ENCODE measurements at regions not wholly inside any gene's neighbourhood (a gene's known extent, or its start where the extent isn't known, plus 50 kb on each side); places are given as distances from the start of the nearest gene placed in this dataset.
"Not testable (repeated sequence)": the region's sequence is repeated elsewhere in the genome, so short reads cannot be mapped to it uniquely, and the experiment has no call there.

DNA sequence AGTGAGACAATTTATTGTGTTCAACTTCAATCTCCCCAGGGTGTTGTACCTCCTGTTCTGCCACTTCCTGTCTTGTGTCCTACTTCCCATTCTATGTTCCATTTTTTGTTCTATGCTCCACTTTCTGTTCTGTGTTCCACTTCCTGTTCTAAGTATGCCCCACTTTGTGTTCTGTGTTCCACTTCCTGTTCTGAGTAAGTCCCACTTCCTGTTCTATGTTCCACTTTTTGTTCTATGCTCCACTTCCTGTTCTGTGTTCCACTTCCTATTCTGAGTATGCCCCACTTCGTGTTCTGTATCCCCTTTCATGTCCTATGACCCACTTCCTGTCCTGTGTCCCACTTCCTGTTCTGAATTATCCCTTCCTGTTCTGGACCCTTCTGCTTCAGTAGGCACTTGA, 732.7 kb downstream of the TBC1D22A start:
- DNase-seq (ENCODE audit: low read depth, low spot score), result no peak

DNA sequence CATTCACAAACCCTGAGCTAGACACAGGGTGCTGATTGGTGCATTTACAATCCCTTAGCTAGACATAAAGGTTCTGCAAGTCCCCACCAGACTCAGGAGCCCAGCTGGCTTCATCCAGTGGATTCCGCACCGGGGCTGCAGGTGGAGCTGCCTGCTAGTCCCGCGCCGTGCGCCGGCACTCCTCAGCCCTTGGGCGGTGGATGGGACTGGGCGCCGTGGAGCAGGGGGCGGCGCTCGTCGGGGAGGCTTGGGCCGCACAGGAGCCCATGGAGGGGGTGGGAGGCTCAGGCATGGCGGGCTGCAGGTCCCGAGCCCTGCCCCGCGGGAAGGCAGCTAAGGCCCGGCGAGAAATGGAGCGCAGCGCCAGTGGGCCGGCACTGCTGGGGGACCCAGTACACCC, 725.7 kb downstream of the TBC1D22A start:
- not testable (repeated sequence) for DNase-seq (ENCODE audit: low read depth, low spot score)

DNA sequence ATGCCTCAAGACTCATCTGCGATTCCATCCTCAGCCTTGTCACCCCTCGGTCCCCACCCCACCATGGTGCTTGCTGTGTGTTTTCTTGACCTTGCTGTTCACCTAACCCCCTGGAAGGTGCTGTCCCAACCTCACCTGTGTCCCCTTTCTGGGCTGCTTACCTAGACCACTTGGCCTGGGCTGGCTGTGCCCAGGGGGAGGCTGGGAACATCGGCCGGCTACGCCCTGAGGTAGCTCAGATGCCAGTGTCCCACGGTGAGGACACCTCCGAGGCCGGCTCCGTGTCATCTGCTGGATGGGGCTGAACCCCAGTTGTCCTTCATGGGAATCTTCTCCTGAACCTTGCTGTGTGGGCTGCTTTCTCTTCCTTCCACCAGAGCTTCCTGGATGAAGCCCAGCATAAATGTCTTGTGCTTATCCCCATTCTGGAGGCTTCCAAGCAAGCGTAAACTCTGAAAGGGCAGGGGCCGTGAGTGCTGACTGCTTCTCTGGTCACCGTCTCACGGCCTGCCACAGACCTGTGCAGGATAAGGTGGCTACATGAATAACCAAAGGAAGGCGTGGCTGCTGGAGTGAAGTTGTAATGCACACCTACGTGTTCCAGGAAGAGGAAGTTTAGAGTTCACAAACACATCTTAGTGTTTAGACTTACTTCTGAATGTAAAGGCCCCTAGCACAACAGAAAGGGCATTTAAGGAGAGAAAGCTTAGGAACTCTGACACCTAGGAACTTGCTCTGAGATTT, 724.3 kb downstream of the TBC1D22A start:
- no peak for DNase-seq (ENCODE audit: low read depth, low spot score)

DNA sequence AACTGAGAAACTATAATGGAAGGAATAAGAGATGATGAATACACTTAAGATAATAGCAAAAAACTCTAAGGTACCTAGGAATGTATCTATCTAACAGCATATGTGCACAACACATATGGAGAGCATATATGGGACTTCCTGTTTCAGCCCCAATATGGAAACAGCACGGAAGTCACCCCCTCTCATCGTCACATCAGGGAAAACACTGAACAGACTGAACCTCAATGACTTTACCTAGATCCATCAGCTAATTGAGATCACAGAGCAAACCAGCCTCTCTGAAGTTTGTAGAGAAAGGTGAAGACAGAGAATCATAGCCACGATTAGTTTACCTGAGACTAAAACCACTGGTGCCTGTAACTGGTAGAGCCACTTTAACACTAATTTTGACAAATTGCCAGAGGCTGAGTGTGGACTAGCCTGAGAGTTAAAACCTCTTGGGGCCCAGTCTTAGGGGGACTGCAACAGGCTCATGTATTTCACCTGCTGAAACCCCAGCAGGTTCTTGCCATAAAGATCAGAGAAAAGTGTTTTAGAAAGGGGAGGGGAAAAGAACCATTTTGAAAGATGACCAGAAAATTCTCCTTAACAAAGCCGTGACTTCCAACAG, 722.6 kb downstream of the TBC1D22A start:
- no peak for DNase-seq (ENCODE audit: low read depth, low spot score)

DNA sequence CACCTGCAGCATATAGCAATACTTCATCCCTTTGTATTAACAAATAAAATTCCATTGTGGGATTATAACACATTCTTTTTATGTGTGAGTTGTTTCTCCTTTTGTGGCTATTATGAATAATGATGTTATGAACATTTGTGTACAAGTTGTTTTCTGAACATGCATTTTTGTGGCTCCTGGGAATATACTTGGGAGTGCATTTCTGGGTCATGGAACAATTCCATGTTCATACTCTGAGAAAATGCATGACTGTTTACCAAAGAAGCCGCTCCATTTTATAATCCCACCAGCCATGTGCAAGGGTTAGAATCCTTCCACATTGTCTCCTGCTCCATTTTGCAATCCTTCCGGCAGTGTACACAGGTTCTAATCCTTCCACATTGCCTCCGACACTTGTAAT, 713.8 kb downstream of the TBC1D22A start:
- DNase-seq (ENCODE audit: low read depth, low spot score), result no peak

DNA sequence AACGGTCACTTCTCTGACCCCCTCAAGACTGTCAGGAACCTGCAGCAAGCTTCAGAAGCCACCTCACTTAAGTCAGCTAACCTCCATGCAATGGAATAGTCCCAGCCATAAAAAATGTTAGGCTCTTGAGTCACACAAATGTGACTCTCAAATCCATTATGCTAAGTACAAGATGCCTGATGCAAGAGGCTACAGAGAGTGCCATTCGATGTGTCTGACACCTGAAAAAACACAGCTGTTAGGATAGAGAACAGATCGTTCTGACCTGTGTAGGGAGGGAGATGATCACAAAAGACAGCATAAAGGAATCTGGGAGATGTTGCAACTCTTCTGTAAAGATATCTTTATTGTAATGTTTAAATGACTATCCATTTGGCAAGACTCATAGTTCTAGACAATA, 712.4 kb downstream of the TBC1D22A start:
- no peak for DNase-seq (ENCODE audit: low read depth, low spot score)

DNA sequence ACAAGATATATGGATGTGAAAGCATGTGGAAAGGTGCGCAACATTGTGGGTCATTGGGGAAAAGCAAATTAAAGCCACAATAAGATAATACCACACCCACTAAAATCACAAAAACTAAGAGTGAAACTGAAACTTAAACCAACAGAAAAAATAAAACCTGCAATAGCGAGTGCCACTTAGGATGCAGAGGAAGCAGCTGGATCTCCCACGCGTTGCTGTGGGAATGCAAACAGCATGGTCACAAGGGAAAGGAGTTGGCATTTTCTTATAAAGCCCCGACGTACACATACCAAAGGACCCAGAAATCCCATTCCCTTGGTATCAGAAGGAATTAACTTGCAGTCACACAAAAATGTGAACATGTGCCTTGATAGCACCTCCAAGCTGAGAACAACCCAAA, 712.0 kb downstream of the TBC1D22A start:
- DNase-seq (ENCODE audit: low read depth, low spot score), result no peak

DNA sequence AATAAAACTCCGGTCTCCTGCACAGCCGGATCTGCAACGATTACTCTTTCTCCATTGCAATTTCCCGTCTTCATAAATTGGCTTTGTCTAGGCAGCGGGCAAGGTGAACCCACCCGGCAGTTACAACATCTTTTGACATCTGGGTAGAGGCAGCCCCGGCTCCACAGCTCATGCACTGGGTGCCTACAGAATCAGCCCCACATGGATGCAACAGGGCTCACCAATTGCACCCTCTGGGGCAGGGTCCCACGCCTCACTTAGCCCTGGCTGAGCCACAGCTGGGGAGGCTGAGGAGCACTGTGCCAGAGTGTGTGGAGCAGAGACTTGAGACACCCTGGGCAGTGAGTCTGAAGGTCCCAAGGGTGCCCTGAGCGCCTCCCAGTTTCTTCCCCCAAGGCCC, 710.2 kb downstream of the TBC1D22A start:
- DNase-seq (ENCODE audit: low read depth, low spot score), result no peak

DNA sequence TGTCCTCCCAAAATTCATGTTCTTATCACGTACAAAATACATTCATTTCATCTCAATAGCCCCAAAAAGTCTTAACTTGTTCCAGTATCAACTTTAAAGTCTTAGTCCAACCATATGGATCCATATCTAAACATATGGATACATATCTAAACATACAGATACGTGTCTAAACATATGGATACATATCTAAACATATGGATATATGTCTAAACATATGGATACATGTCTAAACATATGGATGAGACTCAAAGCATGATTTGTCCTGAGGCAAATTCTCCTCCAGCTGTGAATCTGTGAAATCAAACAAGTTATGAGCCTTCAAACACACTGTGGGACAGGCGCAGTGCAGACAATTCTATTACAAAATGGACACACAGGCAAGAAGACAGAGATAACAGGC, 709.0 kb downstream of the TBC1D22A start:
- no peak for DNase-seq (ENCODE audit: low read depth, low spot score)

DNA sequence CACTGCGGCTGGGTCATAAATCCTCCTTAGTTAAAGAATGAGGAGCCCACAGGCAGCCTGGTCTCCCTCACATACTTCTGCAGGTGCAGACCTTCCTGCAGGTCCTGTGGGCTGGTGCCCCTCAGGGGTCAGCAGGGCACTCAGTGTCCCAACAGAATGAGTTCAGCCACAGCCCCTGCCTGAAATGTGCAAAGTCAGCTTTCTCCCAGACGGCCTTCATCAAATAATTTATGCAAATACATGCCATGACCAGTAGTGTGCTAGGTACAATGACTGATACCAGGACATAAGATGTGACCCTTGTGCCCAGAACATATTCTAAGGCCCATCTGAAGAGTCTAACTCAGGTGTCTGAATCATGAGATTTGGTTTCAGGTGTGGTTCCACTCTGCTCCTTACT, 703.4 kb downstream of the TBC1D22A start:
- no peak for DNase-seq (ENCODE audit: low read depth, low spot score)

DNA sequence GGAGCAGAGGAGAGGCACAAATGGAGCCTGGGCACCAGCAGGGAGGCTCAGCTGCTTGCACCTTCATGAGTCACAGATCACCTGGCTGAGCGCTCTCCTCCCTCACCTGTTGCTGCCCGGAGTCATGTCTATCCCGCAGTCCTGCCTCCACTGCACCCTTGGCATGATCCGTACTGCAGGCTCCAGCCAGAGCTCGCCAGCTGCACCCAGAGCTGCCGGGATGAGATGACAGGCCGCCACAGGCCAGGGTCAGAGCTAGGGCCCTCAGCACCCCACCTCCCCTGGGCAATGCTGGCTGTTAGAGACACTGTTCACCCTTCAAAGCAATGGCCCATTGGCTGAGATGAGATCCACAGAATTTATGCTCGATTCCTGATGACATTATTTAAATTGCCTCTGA, 702.8 kb downstream of the TBC1D22A start:
- no peak for DNase-seq (ENCODE audit: low read depth, low spot score)

DNA sequence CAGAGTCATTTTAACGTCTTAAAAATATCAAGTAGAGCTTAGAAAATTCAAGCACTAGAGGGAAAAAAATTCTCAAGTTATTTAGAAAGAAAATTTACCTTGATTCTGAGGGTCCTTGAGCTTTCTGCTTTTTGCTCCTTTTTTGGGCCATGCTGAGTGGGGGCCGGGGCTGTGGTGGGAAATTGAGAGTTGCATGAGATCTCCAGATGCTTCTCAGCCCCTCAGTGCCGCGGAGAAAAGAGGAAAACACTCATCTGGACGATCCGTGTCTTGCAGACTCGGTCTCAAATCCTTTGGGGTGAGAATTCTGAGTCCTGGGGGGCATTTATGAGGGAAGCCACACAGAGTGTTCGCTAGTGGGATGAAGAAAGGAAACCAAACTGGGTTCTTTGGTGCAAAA, 700.8 kb downstream of the TBC1D22A start:
- no peak for DNase-seq (ENCODE audit: low read depth, low spot score)

DNA sequence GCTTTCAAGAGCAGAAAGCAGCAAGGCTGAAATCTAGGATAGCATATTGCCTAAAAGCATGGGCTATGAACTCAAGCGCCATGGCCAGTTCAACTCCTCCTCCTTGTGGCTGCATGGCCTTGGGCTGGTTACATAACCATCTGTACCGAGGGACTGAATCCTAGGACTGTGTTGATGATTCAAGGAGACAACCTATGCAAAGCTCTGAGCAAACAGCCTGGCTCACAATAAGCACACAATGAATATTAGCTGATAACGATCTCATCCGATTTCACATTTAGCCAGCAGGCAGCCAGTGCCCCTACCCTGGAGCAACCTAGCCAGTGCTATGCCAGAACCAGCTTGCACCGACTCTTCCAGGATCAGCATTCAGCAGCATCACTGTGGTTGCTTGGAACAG, 698.4 kb downstream of the TBC1D22A start:
- DNase-seq (ENCODE audit: low read depth, low spot score), result no peak

DNA sequence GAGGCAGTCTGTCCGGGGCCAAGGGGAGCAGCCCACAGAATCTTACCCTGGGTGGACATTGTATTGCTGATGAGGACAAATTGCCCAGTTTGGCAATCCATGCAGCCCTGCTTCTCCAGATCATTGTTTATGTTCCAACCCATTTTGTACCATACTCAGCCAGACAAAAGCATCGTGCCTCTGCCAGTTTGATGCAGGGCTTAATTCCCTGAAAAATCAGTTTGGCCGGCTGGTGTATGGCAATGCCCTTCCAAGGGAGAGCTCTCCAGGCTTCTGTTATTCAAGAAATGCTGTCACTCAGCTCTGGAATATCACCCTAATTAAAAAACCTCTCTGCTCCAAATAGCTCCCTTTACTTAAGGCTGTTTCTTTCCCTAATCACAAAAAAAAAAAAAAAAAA, 697.7 kb downstream of the TBC1D22A start:
- DNase-seq (ENCODE audit: low read depth, low spot score), result no peak

DNA sequence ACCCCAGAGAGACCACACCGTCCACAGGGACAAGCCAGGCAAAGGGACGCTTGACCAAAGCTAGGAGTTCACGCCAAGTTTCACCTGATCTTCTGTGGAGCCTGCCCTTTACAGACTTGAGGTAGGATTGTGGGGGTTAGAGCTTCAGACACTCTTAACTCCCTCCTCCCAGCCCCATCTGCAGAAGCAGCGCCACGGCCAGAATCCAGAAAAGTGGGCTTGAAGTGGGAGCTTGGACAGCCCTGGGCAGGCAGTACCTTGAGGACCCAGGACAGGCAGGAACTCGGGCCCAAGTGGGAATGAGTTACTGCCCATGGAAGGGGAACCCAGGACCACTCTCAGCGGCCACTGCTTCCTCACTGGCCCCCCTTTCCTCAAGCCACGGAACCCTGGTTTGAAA, 695.9 kb downstream of the TBC1D22A start:
- no peak for DNase-seq (ENCODE audit: low read depth, low spot score)

DNA sequence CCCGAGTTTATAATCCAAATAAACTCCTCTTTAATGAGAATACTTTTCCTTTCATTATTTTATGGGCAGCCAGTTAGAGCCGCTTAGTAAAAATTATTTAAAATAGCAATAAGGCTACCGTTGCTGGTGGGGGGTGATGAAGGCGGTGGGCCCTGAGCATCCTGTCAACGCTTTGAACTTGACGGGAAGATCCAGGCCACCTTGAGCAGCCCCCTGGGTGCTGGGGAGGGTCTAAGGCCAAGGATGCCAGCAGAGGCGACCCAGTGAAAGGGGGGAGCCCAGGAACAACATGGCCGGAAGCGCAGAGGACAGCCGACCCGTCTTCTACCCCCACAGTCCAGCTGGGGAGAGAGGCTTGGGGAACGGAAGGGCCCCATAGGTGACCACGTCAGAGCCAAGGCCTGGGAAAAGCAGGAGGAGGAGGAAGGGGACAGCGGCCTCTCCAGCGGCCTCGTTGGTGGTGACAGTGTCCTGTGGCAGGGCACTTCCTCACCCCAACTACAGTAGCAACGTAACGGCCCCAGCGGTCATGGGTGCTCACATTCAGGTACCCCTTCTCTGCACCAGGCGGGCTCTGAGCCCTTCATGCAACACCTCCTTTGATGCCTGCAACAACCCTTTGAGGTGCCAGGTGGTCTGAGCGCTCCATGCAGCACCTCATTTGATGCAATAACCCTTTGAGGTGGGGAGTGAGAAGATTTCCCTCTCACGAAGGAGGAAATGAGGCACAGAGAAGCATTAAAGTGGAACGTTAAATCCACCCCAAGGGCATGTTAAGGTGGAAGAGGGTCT, 695.3 kb downstream of the TBC1D22A start:
- no peak for DNase-seq (ENCODE audit: low read depth, low spot score)

DNA sequence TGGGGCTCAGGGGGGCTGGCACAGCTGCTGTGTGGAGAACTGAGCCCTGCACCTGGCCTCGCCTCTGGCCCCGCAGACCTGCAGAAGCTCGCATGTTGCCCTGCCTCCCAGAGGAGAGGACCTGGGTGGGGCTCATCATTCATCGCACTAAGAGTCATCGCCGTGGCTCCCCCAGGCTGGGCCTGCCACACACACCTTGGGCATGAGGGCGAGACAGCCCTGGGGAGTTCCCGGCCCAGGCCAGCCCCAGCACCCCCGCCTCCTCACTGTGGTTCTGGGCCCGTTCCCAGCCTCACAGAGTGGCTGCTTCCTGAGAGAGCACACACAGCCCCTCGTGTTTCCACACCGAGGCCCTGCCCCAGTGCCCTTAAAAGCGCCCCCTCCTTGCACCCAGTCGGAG, 694.6 kb downstream of the TBC1D22A start:
- DNase-seq (ENCODE audit: low read depth, low spot score), result no peak

DNA sequence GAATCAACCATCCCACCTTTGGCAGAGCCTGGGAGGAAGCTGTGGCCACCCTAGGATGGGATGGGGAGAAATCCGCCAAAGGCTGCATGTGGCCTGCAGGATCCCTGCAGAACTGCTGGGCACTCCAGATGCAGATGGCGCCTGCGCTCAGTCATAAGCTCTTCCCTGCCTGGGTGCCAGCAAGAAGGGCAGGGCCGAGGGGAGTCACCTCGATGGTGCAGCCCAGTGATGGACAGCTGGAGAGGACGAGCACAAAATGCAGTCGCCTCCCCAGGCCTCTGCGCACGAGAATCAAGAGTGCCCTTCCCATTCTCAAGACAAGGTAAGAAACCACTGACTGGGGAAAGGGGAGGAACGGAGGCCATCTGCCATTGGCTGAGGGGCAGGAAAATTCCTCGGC, 693.6 kb downstream of the TBC1D22A start:
- DNase-seq (ENCODE audit: low read depth, low spot score), result no peak

DNA sequence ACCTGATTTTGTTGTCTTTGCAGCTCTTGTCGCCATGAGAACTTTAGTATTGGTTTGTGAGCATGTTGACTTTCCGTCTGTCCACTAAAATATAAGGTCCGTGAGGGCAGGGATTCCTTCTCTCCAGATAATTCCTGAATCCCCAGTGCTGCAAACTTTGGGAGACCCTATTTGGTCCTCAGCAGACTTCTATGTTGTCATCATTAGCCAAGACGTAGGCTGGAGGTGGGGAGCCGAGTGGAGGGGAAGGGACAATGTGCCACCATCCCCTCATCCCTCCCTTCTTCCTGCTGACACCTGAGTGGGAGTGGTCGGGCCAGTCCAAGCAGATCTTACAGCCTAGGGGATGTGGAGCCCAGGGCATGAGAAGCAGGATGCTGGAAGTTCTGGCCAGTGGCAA, 690.6 kb downstream of the TBC1D22A start:
- no peak for DNase-seq (ENCODE audit: low read depth, low spot score)

DNA sequence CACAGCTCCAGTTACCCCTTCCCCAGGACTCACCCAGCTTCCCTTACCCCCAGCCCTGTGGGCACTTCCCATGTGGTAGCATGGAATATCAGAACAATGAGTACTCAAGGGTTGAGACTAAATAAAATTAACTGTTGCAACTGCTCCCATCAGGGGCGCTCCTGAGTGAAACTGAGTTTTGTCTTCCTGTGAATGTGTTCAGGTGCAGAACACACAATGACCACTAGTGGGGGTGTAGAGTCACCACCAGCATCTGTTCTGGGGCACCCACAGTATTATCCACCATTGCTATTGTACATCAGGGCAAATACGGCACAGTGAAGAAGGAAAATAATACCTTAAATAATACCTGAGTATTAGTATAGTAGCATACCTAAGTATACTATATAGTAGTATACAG, 689.7 kb downstream of the TBC1D22A start:
- DNase-seq (ENCODE audit: low read depth, low spot score), result no peak

DNA sequence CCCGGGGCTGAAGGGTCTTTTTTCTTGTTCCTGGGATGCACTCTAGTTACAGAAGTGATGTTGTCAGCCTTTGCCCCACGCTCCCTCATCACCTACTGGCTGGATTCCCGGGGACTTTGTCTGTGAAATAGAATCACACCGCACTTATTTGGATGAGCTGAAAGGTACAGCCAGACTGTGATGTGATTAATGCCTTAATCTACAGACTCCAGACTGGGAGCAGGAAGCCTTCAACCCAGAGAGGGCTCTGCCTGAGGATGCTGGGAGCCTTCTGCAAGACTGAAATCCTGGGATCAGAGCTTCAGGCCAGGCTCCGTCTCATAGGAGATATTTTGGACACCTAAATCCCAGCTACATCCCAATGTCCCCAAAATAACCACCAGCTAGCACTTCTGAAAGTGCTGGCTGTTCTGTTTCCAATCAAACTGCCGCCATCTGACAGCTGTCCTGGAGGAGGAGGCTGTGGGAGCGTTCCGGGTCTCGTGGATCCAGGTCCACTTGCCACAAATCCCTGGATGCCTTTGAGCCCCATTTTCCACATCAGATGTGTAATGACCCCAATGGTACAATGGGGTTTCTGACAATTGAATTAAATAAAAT, 688.5 kb downstream of the TBC1D22A start:
- DNase-seq (ENCODE audit: low read depth, low spot score), result no peak

DNA sequence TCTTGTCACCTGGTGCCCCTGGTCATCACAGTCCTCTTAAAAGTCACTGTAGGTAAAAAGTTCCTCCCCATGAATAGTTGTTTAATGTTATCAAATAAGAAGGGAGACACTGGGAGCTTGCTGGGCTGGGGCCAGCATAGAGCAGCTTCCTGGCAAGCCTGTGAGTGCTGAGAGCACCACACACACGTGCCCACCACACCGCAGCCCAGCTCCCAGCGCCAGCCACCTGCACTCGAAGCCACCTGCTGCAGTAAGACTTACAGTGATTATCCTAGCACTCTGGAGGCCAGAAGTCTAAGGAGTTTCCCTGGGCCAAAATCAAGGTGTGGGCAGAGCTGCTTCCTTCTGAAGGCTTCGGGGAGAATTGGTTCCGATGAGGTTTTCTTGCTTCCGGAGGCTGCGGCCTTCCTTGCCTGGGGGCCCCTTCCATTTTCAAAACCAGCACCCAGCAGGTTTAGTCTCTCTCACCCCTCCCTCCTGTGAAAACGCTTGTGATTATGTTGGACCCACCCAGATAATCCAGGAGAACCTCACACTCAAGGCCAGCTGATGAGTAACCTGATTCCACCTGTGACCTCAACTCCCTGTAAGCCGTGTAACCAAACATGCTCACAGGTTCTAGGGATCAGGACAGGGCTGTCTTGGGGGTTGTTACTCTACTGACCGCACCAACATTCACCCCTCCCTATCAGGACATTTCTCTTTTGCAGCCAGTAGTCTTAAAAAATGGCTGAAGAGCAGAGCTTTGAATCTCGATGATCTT, 687.2 kb downstream of the TBC1D22A start:
- DNase-seq (ENCODE audit: low read depth, low spot score), result no peak
